Tibial nerve (tissue), 4 donors: ENCODE measurements at regions not wholly inside any gene's neighbourhood (a gene's known extent, or its start where the extent isn't known, plus 50 kb on each side); places are given as distances from the start of the nearest gene placed in this dataset.

Experiments
- EP300 ChIP-seq, 2 donors: sonication (generic); formaldehyde crosslinking; IDR thresholded peaks; one replicate each; pipeline ENCODE4 v1.6.1; 2017; ENCODE audit warnings: antibody characterized with exemption in 2 of 2, mild to moderate bottlenecking in 1 of 2
- TF ChIP-seq, protein P1 (sequence below), 5 experiments: fragments of 200-600 bp in 3 of 5; fragments of 450-650 bp in 2 of 5; sonication (generic) in 3 of 5; IDR thresholded peaks; one replicate each; pipeline ENCODE4 v1.5.1; 2016 to 2019; ENCODE audit warnings: antibody characterized with exemption in 5 of 5, mild to moderate bottlenecking in 3 of 5, moderate library complexity in 2 of 5

DNA sequence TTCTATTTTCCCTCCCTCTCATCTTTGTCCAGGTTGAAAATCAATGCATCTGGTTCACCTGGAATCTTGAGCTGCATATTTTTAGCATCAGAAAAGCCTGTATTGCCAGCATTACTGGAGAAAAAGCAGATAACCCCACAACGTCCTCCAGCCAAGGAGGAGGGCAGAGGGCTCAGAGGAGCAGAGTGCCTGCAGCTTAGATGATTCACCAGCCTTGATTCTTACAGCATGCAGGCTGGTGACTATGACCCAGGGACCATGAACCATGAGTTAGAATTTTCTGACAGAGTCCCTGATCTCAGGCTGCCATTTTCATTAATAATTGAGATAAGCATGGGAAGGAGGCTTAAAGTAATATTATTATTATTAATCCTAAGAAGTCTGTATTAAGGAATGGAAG lies 278.2 kb downstream of the BRINP1 start:
- TF ChIP-seq, protein P1, sequence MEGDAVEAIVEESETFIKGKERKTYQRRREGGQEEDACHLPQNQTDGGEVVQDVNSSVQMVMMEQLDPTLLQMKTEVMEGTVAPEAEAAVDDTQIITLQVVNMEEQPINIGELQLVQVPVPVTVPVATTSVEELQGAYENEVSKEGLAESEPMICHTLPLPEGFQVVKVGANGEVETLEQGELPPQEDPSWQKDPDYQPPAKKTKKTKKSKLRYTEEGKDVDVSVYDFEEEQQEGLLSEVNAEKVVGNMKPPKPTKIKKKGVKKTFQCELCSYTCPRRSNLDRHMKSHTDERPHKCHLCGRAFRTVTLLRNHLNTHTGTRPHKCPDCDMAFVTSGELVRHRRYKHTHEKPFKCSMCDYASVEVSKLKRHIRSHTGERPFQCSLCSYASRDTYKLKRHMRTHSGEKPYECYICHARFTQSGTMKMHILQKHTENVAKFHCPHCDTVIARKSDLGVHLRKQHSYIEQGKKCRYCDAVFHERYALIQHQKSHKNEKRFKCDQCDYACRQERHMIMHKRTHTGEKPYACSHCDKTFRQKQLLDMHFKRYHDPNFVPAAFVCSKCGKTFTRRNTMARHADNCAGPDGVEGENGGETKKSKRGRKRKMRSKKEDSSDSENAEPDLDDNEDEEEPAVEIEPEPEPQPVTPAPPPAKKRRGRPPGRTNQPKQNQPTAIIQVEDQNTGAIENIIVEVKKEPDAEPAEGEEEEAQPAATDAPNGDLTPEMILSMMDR (IDR thresholded peaks at IDR 0.05) = no peak
- TF ChIP-seq EP300 (IDR thresholded peaks at IDR 0.05) = no peak
